ENCODE measurements at regions not wholly inside any gene's neighbourhood (a gene's known extent, or its start where the extent isn't known, plus 50 kb on each side); places are given as distances from the start of the nearest gene placed in this dataset.

DNA sequence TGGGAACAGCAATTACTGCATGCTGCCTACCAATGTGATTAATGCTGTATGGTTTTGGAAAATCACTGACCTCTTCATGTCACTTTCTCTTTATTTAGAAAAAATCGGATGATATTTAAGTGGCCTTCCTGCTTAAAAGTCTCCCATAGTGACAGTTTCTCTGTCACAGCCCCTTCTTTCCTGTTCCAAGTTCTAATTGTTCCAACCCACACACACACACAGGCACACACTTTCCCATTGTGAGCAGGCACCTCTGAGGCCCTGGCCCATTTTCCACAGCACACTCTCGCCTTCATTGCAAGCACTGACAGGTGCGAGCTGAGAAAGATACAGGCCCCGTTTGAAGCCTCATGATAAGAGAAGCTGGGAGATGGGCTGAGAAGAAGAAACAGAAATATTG, 505.9 kb downstream of the HS3ST4 start:
- H3K9me3 Mint-ChIP-seq (ENCODE audit: unreplicated experiment), result peaks cover 16% of the 10 kb centered on the region

DNA sequence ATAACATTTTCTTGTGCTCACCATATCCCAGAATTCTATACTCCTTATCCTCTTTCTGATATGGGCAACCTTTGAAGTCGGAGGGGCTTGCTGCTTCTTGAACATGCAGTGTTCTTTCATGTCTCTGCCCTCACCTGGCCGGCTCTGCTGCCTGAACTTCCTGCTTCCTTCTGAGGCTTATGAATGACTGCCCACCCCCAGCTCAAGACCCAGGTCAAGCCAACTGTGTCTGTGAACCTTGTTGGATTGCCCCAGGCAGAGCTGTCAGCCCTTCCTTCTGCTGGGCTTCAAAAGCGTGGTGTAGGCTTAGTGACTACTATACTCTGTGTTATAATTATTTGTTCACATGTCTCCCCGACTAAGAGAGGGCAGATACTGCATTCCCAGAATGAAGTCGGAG, 506.5 kb downstream of the HS3ST4 start:
- TF ChIP-seq, protein P1, sequence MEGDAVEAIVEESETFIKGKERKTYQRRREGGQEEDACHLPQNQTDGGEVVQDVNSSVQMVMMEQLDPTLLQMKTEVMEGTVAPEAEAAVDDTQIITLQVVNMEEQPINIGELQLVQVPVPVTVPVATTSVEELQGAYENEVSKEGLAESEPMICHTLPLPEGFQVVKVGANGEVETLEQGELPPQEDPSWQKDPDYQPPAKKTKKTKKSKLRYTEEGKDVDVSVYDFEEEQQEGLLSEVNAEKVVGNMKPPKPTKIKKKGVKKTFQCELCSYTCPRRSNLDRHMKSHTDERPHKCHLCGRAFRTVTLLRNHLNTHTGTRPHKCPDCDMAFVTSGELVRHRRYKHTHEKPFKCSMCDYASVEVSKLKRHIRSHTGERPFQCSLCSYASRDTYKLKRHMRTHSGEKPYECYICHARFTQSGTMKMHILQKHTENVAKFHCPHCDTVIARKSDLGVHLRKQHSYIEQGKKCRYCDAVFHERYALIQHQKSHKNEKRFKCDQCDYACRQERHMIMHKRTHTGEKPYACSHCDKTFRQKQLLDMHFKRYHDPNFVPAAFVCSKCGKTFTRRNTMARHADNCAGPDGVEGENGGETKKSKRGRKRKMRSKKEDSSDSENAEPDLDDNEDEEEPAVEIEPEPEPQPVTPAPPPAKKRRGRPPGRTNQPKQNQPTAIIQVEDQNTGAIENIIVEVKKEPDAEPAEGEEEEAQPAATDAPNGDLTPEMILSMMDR (IDR thresholded peaks at IDR 0.05; ENCODE audit: unreplicated experiment), result no peak
- H3K27ac Mint-ChIP-seq (ENCODE audit: unreplicated experiment), result no peak overlapping the region
- peaks cover 6% of the 10 kb centered on the region for H3K36me3 Mint-ChIP-seq (ENCODE audit: low read depth, unreplicated experiment)
- H3K4me1 Mint-ChIP-seq (ENCODE audit: unreplicated experiment), result peaks cover 17% of the 10 kb centered on the region
- no peak for DNase-seq (ENCODE audit: low spot score)
- no peak overlapping the region for H3K4me3 Mint-ChIP-seq (ENCODE audit: unreplicated experiment)
- peaks cover 3% of the 10 kb centered on the region for H3K27me3 Mint-ChIP-seq (ENCODE audit: unreplicated experiment)
- H3K9me3 Mint-ChIP-seq (ENCODE audit: unreplicated experiment), result peaks cover 19% of the 10 kb centered on the region

More for the DNA sequence above, 505.9 kb downstream of the HS3ST4 start:
- peaks cover 6% of the 10 kb centered on the region for H3K36me3 Mint-ChIP-seq (ENCODE audit: low read depth, unreplicated experiment)
- H3K27ac Mint-ChIP-seq (ENCODE audit: unreplicated experiment), result peak overlapping the region; percentile 31
- TF ChIP-seq, protein P1 (IDR thresholded peaks at IDR 0.05; ENCODE audit: unreplicated experiment), result no peak
- no peak overlapping the region for H3K4me3 Mint-ChIP-seq (ENCODE audit: unreplicated experiment)
- no peak for DNase-seq (ENCODE audit: low spot score)
- peaks cover 17% of the 10 kb centered on the region for H3K4me1 Mint-ChIP-seq (ENCODE audit: unreplicated experiment)
- H3K27me3 Mint-ChIP-seq (ENCODE audit: unreplicated experiment), result peaks cover 4% of the 10 kb centered on the region

DNA sequence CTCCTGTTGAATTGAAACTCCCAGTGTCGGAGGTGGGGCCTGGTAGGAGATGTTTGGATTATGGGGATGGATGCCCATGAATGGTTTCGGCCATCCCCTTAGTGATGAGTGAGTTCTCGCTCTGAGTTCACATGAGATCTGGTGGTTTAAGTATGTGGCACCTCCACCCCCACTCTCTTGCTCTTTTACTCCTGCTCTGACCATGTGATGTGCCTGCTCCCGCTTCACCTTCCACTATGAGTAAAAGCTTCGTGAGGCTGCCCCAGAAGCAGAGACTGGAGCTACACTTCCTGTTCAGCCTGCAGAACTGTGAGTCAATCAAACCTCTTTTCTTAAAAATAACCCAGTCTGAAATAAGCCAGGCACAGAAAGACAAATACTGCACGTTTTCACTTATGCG, 512.4 kb downstream of the HS3ST4 start:
- H3K9me3 Mint-ChIP-seq (ENCODE audit: unreplicated experiment), result peaks cover 15% of the 10 kb centered on the region
- no peaks in the 10 kb centered on the region for H3K4me1 Mint-ChIP-seq (ENCODE audit: unreplicated experiment)
- H3K36me3 Mint-ChIP-seq (ENCODE audit: low read depth, unreplicated experiment), result peaks cover 6% of the 10 kb centered on the region
- no peaks in the 10 kb centered on the region for H3K27me3 Mint-ChIP-seq (ENCODE audit: unreplicated experiment)
- no peak overlapping the region for H3K4me3 Mint-ChIP-seq (ENCODE audit: unreplicated experiment)
- H3K27ac Mint-ChIP-seq (ENCODE audit: unreplicated experiment), result no peak overlapping the region
- DNase-seq (ENCODE audit: low spot score), result no peak
- TF ChIP-seq, protein P1 (IDR thresholded peaks at IDR 0.05; ENCODE audit: unreplicated experiment), result no peak

DNA sequence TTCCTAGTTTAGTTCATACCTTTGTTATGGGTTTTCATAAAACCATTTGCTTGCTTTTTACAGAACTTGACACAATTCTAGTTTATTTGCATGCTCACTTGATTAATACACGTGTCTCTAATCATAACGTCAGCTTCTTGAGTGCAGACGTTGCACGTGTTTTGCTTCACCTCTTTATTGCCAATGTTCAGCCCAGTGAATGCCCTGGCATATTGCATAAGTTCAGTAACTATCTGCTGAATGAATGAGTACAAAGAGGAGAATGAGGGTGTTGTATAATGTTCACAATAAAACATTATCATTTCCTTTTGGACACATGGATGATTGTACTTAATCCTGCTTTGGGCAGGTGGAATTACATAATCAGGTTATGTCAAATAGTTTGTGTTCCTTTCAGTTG, 519.8 kb downstream of the HS3ST4 start:
- H3K9me3 Mint-ChIP-seq (ENCODE audit: unreplicated experiment), result peaks cover 6% of the 10 kb centered on the region
- H3K36me3 Mint-ChIP-seq (ENCODE audit: low read depth, unreplicated experiment), result no peaks in the 10 kb centered on the region
- H3K27me3 Mint-ChIP-seq (ENCODE audit: unreplicated experiment), result peaks cover 4% of the 10 kb centered on the region
- no peaks in the 10 kb centered on the region for H3K4me1 Mint-ChIP-seq (ENCODE audit: unreplicated experiment)
- no peak for DNase-seq (ENCODE audit: low spot score)
- no peak overlapping the region for H3K27ac Mint-ChIP-seq (ENCODE audit: unreplicated experiment)
- H3K4me3 Mint-ChIP-seq (ENCODE audit: unreplicated experiment), result no peak overlapping the region
- TF ChIP-seq, protein P1 (IDR thresholded peaks at IDR 0.05; ENCODE audit: unreplicated experiment), result no peak

DNA sequence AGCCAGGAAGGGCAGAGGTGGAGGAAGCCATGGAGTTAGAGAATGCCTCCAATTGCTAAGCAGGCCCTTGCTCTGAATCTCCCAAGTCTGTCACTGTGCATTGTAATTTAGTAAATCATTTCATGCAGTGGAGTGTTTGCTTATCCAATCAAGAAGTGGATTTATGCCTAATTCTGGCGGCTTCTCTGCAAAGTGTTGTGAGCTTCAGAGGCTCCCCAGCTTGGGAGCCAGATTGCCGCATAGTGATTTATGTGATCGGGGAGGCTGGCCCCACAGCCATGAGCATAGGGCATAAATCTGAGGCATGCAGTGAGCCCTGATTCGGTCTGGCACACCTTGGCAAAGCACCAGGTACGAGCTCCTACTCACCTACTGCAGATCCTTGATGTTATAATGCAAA, 520.8 kb downstream of the HS3ST4 start:
- TF ChIP-seq, protein P1 (IDR thresholded peaks at IDR 0.05; ENCODE audit: unreplicated experiment), result no peak
- Mint-ChIP-seq H3K36me3 (ENCODE audit: low read depth, unreplicated experiment) (no peaks in the 10 kb centered on the region), H3K4me3 (ENCODE audit: unreplicated experiment) (no peak overlapping the region), H3K4me1 (ENCODE audit: unreplicated experiment) (no peaks in the 10 kb centered on the region), H3K27me3 (ENCODE audit: unreplicated experiment) (peaks cover 4% of the 10 kb centered on the region), H3K27ac (ENCODE audit: unreplicated experiment) (no peak overlapping the region), H3K9me3 (ENCODE audit: unreplicated experiment) (peaks cover 6% of the 10 kb centered on the region)
- no peak for DNase-seq (ENCODE audit: low spot score)

Measured in endothelial cell (in vitro differentiated cells).